Smooth muscle cell (in vitro differentiated cells): ENCODE measurements at regions not wholly inside any gene's neighbourhood (a gene's known extent, or its start where the extent isn't known, plus 50 kb on each side); places are given as distances from the start of the nearest gene placed in this dataset.

ENCODE experiments used
- DNase-seq: peaks from one replicate; lab custom pipeline; 2025; ENCODE audit not compliant: unreplicated experiment; lab: John Stamatoyannopoulos, UW
- H2AFZ ChIP-seq: fragments of 200-600 bp; sonication (generic); 2 replicates; pipeline ENCODE4 v1.6.0; 2016; ENCODE audit warnings: antibody characterized with exemption, low read depth, mild to moderate bottlenecking
- H3F3A ChIP-seq: fragments of 200-600 bp; sonication (generic); 2 replicates; pipeline ENCODE4 v1.6.0; 2017; ENCODE audit warnings: antibody characterized with exemption, low read depth
- H3K27ac ChIP-seq: fragments of 200-600 bp; sonication (generic); 2 replicates; pipeline ENCODE4 v1.5.1; 2016; ENCODE audit warnings: low read depth, mild to moderate bottlenecking
- H3K27me3 ChIP-seq: fragments of 200-600 bp; sonication (generic); 2 replicates; pipeline ENCODE4 v1.6.1; 2016; ENCODE audit warnings: low read depth, mild to moderate bottlenecking
- H3K36me3 ChIP-seq: fragments of 200-600 bp; sonication (generic); 2 replicates; pipeline ENCODE4 v1.5.1; 2016; ENCODE audit warnings: low read depth
- H3K4me1 ChIP-seq: fragments of 200-600 bp; sonication (generic); 2 replicates; pipeline ENCODE4 v1.5.1; 2016; ENCODE audit warnings: low read depth
- H3K4me2 ChIP-seq: fragments of 200-600 bp; sonication (generic); 2 replicates; pipeline ENCODE4 v1.6.0; 2016; ENCODE audit warnings: mild to moderate bottlenecking
- H3K4me3 ChIP-seq: fragments of 200-600 bp; sonication (generic); 2 replicates; pipeline ENCODE4 v1.5.1; 2016; ENCODE audit warnings: mild to moderate bottlenecking
- H3K79me2 ChIP-seq: fragments of 200-600 bp; sonication (generic); 2 replicates; pipeline ENCODE4 v1.6.0; 2016; ENCODE audit warnings: low read depth, mild to moderate bottlenecking
- H3K9ac ChIP-seq: fragments of 200-600 bp; sonication (generic); 2 replicates; pipeline ENCODE4 v1.6.0; 2016; ENCODE audit warnings: low read depth
- H3K9me3 ChIP-seq: fragments of 200-600 bp; sonication (generic); replicated peaks from 2 replicates; pipeline ENCODE4 v1.5.1; 2016; ENCODE audit warnings: low read depth
- H4K20me1 ChIP-seq: fragments of 200-600 bp; sonication (generic); 2 replicates; pipeline ENCODE4 v1.6.0; 2016; ENCODE audit warnings: low read depth
- CTCF ChIP-seq: fragments of 200-600 bp; sonication (generic); IDR thresholded peaks from 2 replicates; pipeline ENCODE4 v1.5.1; 2017; ENCODE audit warnings: borderline replicate concordance, mild to moderate bottlenecking, antibody characterized with exemption; ENCODE audit not compliant: insufficient read depth, poor library complexity, severe bottlenecking
- WGBS: methylation state at CpG from one replicate; pipeline ENCODE4 v1.1.7; 2016; ENCODE audit warnings: low lambda C conversion rate; 5-methylcytosine and 5-hydroxymethylcytosine counted together

GRCh38 chr10:53269482-53269881 is 496.9 kb upstream of the MBL2 start:
- Histone ChIP-seq H3K27ac (no peak overlapping the region), H3K27me3 (no peaks in the 10 kb centered on the region), H3K9ac (no peak overlapping the region), H4K20me1 (no peaks in the 10 kb centered on the region), H3F3A (no peaks in the 10 kb centered on the region), H3K36me3 (no peaks in the 10 kb centered on the region), H2AFZ (no peak overlapping the region), H3K4me1 (no peaks in the 10 kb centered on the region), H3K4me3 (no peak overlapping the region), H3K79me2 (no peaks in the 10 kb centered on the region), H3K4me2 (no peak overlapping the region), H3K9me3 (no peaks in the 10 kb centered on the region)
- 59% methylated on average over 2 of the region's 2 CpGs for WGBS
- TF ChIP-seq CTCF, result no peak
- no peak for DNase-seq

- no peak overlapping the region for H3K27ac ChIP-seq
- 90% methylated on average over 1 of the region's 1 CpG for WGBS
- H4K20me1 ChIP-seq, result no peaks in the 10 kb centered on the region
- no peak for TF ChIP-seq CTCF
- no peaks in the 10 kb centered on the region for H3K4me1 ChIP-seq
- no peak overlapping the region for H3K4me2 ChIP-seq
- H3K36me3 ChIP-seq, result no peaks in the 10 kb centered on the region
- H3K9me3 ChIP-seq, result no peaks in the 10 kb centered on the region
- H3K27me3 ChIP-seq, result no peaks in the 10 kb centered on the region
- H3K79me2 ChIP-seq, result no peaks in the 10 kb centered on the region
- no peak overlapping the region for H3K9ac ChIP-seq
- H3F3A ChIP-seq, result no peaks in the 10 kb centered on the region
- H2AFZ ChIP-seq, result no peak overlapping the region
- DNase-seq, result no peak
- H3K4me3 ChIP-seq, result no peak overlapping the region
These were observed 487.6 kb upstream of the MBL2 start for GRCh38 chr10:53260213-53260612.

- no peak overlapping the region for H3K4me3 ChIP-seq
- H3K36me3 ChIP-seq, result no peaks in the 10 kb centered on the region
- no peak overlapping the region for H3K4me2 ChIP-seq
- H2AFZ ChIP-seq, result peak overlapping the region; percentile 5
- TF ChIP-seq CTCF, result no peak
- no peak for DNase-seq
- no peaks in the 10 kb centered on the region for H3K4me1 ChIP-seq
- no peaks in the 10 kb centered on the region for H4K20me1 ChIP-seq
- H3K9me3 ChIP-seq, result no peaks in the 10 kb centered on the region
- H3F3A ChIP-seq, result no peaks in the 10 kb centered on the region
- H3K9ac ChIP-seq, result no peak overlapping the region
- no peak overlapping the region for H3K27ac ChIP-seq
- no peaks in the 10 kb centered on the region for H3K27me3 ChIP-seq
- H3K79me2 ChIP-seq, result no peaks in the 10 kb centered on the region
These were observed 484.0 kb upstream of the MBL2 start for GRCh38 chr10:53256623-53257022.

GRCh38 chr10:53255661-53256205 is 483.1 kb upstream of the MBL2 start:
- no peak overlapping the region for H2AFZ ChIP-seq
- no peaks in the 10 kb centered on the region for H3K4me1 ChIP-seq
- no peaks in the 10 kb centered on the region for H3F3A ChIP-seq
- no peak overlapping the region for H3K4me2 ChIP-seq
- H3K27me3 ChIP-seq, result no peaks in the 10 kb centered on the region
- no peaks in the 10 kb centered on the region for H4K20me1 ChIP-seq
- H3K4me3 ChIP-seq, result no peak overlapping the region
- 94% methylated on average over 1 of the region's 1 CpG for WGBS
- H3K9ac ChIP-seq, result no peak overlapping the region
- DNase-seq, result no peak
- H3K79me2 ChIP-seq, result no peaks in the 10 kb centered on the region
- no peaks in the 10 kb centered on the region for H3K9me3 ChIP-seq
- TF ChIP-seq CTCF, result no peak
- H3K36me3 ChIP-seq, result no peaks in the 10 kb centered on the region
- no peak overlapping the region for H3K27ac ChIP-seq
